ENCODE measurements at regions not wholly inside any gene's neighbourhood (a gene's known extent, or its start where the extent isn't known, plus 50 kb on each side); places are given as distances from the start of the nearest gene placed in this dataset.

GRCh38 chr12:25388183-25388582 is 137.5 kb upstream of the KRAS start:
- no peak for TF ChIP-seq CTCF (conservative IDR thresholded peaks at IDR 0.05; ENCODE audit: low read depth in 2 of 2)
- no peak for TF ChIP-seq ETS1 (IDR thresholded peaks at IDR 0.05)

Measured in GM23338 (cell line).